PC-9 (cell line): ENCODE measurements at regions not wholly inside any gene's neighbourhood (a gene's known extent, or its start where the extent isn't known, plus 50 kb on each side); places are given as distances from the start of the nearest gene placed in this dataset.

Experiments used
- CTCF ChIP-seq: fragments of 200-600 bp; sonication (generic); conservative IDR thresholded peaks from 2 replicates; pipeline ENCODE4 v1.6.1; 2017; ENCODE audit warnings: mixed run types, antibody characterized with exemption, mild to moderate bottlenecking, moderate library complexity
- EZH2 ChIP-seq: fragments of 200-600 bp; sonication (generic); IDR thresholded peaks from 2 replicates; pipeline ENCODE4 v1.8.0; 2017; ENCODE audit warnings: antibody characterized with exemption, low read depth

- TF ChIP-seq CTCF (no peak), EZH2 (no peak)
Measured at GRCh38 chr7:17121671-17122070, 176.8 kb upstream of the AHR start.
